KOPT-K1 (cell line): ENCODE measurements at regions not wholly inside any gene's neighbourhood (a gene's known extent, or its start where the extent isn't known, plus 50 kb on each side); places are given as distances from the start of the nearest gene placed in this dataset.

Source experiments
- H3K27ac ChIP-seq: fragments of 200-600 bp; sonication (generic); 2 replicates; pipeline ENCODE4 v1.5.1; 2016; ENCODE audit warnings: antibody characterized with exemption, mild to moderate bottlenecking, low read depth, low read length; ENCODE audit not compliant: poor library complexity, severe bottlenecking
- H3K36me3 ChIP-seq: fragments of 200-600 bp; sonication (generic); 2 replicates; pipeline ENCODE4 v1.5.1; 2017; ENCODE audit warnings: antibody characterized with exemption, mild to moderate bottlenecking, low read length, moderate library complexity; ENCODE audit not compliant: insufficient read depth
- H3K9me3 ChIP-seq: fragments of 200-600 bp; sonication (generic); 2 replicates; pipeline ENCODE4 v1.5.1; 2017; ENCODE audit warnings: antibody characterized with exemption, low read length, mild to moderate bottlenecking; ENCODE audit not compliant: insufficient read depth, poor library complexity, severe bottlenecking

- Histone ChIP-seq H3K27ac (no peak overlapping the region), H3K9me3 (peaks cover 19% of the 10 kb centered on the region)
Observed at GRCh38 chr4:155524926-155525455, 141.7 kb upstream of the GUCY1A1 start.

DNA sequence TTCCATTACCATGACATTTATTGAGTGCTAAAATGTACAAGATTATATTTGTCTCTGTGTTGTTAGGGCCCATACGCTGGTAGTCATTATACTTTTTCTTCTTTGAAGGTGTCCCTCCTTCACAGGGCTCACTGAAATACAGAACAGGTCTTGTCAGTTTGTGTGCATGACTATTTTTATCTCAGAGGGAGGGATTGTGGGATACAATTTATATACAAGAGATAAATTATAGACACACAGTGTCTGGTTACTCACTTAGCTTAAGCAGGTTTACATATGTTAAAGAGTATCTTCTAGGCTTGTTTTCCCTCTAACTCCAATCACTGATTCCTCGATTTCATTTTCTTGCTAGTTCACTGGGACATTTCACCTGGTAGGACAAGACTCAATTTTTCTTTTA is 143.3 kb upstream of the GUCY1A1 start:
- Histone ChIP-seq H3K9me3 (peaks cover 19% of the 10 kb centered on the region), H3K36me3 (no peaks in the 10 kb centered on the region), H3K27ac (no peak overlapping the region)

More at GRCh38 chr4:155524926-155525455, 141.7 kb upstream of the GUCY1A1 start:
- H3K36me3 ChIP-seq: no peaks in the 10 kb centered on the region

DNA sequence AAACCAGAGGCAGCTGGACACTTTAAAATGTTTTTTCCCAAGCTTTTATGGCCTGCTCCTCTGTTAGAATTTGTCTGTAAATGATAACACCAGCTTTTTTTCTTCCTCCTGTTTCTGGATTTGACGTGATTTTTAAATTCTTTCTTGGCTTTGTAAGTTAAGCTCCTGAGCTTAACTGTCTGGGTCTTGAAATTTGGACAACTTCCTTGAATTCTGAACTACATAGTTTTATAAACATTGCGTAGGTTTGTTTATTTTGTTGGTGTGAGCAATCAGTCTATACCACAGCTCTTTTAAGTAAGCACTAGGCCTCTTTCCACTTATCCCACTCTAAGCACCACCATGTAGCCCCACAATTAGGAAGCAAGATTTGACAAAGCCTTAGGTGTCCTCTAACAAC is 144.4 kb upstream of the GUCY1A1 start:
- H3K27ac ChIP-seq: no peak overlapping the region
- H3K36me3 ChIP-seq: no peaks in the 10 kb centered on the region
- peaks cover 19% of the 10 kb centered on the region for H3K9me3 ChIP-seq

DNA sequence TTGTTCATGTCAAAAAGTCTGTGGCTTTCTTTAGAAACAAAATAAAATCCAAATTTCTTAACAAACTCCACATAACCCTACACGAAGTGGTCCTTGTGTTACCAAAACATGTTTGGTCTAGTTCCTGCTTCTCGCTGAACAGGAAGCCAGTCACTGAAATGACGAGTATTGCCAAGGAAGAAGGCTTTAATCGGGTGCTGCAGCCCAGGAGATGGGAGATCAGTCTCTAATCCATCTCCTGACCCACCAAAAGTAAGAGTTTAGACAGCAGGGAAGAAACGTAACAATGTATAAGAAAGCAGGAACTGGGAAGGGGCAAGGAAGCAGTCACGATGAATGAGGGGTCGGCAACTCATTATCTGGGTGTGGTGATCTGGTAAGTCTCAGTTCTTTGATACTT is 144.6 kb upstream of the MAP9 start:
- H3K36me3 ChIP-seq: no peaks in the 10 kb centered on the region
- H3K9me3 ChIP-seq: peaks cover 19% of the 10 kb centered on the region
- H3K27ac ChIP-seq: no peak overlapping the region

DNA sequence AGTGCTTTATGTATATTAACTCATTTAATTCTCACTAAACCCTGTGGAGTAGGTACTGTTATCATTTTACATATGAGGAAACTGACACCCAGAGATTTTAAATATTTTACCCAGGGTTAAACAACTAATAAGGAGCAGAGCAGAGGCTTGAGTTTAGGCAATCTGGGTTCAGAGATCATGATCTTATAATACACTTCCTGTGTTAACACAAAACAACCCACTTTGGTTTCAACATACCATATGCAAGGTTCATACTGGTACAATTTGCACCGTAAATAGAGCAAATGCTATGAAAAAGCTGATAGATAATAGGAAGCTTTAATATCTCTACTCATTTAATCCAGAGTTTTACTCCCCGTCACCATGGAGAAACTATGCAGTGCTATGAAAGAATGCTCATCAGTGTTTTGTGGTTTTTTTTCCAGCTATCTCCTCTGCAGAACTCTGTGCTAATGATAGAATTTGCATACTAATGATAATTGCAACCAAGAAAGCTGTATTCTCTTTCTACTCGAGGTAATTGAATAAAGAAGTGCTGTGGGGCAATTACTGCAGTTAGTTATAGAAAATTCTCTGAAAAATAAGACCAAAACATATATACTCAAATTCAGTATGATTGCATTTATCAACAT is 138.8 kb upstream of the MAP9 start:
- Histone ChIP-seq H3K9me3 (no peaks in the 10 kb centered on the region), H3K36me3 (no peaks in the 10 kb centered on the region), H3K27ac (no peak overlapping the region)

DNA sequence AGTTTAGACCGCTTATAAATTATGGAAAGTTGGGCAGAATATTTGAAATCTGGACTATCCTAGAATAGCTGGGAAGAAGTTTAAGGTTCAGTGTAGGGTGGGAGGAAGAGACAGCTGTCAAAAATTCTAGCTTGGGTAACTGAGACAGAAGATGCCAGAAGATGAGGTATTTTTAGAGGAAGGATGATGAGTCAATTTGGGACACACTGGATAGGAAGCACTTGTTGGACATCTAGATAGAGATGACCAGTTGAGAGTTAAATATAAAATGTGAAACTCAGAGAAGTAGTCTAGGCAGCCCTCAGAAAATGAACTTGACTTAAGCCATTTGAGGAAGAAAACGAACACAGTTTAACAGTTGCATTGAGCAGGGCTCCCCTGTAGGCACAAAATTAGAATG is 137.9 kb upstream of the MAP9 start:
- Histone ChIP-seq H3K36me3 (no peaks in the 10 kb centered on the region), H3K9me3 (no peaks in the 10 kb centered on the region), H3K27ac (no peak overlapping the region)

- no peak overlapping the region for H3K27ac ChIP-seq
- no peaks in the 10 kb centered on the region for H3K36me3 ChIP-seq
- no peaks in the 10 kb centered on the region for H3K9me3 ChIP-seq
Observed at GRCh38 chr4:155512817-155513216, 136.1 kb upstream of the MAP9 start.

GRCh38 chr4:155512046-155512445 is 135.3 kb upstream of the MAP9 start:
- no peaks in the 10 kb centered on the region for H3K9me3 ChIP-seq
- H3K36me3 ChIP-seq: no peaks in the 10 kb centered on the region
- no peak overlapping the region for H3K27ac ChIP-seq

DNA sequence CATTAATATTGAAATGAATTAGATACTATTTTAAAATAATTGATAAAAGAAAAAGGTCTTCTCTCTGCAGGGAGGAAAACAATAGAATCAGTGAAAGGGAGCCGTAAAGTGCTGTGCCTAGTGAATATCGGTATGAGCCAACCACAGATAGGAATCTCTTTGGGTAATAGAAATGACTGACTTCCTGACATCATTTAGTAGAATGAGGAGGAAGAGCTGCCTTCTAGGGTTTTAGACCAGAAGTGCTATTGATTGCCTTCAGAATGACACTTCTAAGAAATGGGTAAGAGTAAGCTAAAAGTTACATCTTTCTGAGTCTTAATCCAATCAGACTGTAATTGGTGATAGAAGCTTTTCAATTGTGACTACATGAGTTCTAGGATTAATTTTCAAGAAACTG is 134.0 kb upstream of the MAP9 start:
- Histone ChIP-seq H3K36me3 (no peaks in the 10 kb centered on the region), H3K27ac (no peak overlapping the region), H3K9me3 (no peaks in the 10 kb centered on the region)

GRCh38 chr4:155509555-155509954 is 132.8 kb upstream of the MAP9 start:
- no peaks in the 10 kb centered on the region for H3K9me3 ChIP-seq
- H3K27ac ChIP-seq: no peak overlapping the region
- H3K36me3 ChIP-seq: no peaks in the 10 kb centered on the region

DNA sequence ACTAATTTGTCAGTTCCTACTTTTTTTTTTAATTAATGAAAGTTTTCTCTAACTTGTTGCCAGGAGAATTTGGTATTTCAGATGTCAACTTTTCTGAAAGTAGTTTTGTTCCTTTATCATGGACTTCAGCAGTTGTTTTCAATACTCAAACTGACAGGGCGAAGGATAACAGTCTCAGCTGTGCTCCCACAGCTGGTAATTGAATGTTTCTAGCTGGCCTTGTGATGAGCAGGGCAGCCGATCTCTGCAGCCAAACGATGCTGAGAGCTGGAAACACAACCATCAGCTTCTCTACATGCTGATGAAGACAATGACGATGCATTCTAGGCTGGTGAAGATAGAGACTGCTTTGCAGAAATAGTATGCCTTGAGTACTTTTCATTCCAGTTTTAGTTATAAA is 130.0 kb upstream of the MAP9 start:
- no peaks in the 10 kb centered on the region for H3K9me3 ChIP-seq
- H3K27ac ChIP-seq: no peak overlapping the region
- no peaks in the 10 kb centered on the region for H3K36me3 ChIP-seq

DNA sequence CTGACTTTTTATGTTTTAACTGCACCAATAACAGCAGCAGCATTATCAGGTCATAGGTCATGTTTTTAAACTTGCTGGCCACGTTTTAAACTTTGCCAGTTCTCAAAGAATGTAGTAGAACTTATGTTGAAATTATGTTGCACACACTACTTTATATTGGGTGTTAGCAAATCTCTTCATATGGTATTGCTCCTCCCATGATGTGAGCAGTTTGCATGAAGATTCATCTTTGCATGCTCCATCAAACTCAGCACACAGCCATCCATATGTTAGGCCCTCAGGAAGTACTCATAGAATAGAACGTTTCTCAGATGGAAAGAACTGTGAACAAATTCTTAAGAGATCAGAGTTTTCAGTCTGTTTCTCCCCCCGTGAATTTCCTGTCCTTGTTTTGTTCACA is 128.6 kb upstream of the MAP9 start:
- no peaks in the 10 kb centered on the region for H3K9me3 ChIP-seq
- H3K36me3 ChIP-seq: no peaks in the 10 kb centered on the region
- H3K27ac ChIP-seq: no peak overlapping the region

- H3K9me3 ChIP-seq: no peaks in the 10 kb centered on the region
- H3K36me3 ChIP-seq: no peaks in the 10 kb centered on the region
- H3K27ac ChIP-seq: no peak overlapping the region
Observed at GRCh38 chr4:155497306-155497705, 120.5 kb upstream of the MAP9 start.

- no peak overlapping the region for H3K27ac ChIP-seq
- no peaks in the 10 kb centered on the region for H3K36me3 ChIP-seq
- H3K9me3 ChIP-seq: no peaks in the 10 kb centered on the region
Observed at GRCh38 chr4:155496294-155496626, 119.5 kb upstream of the MAP9 start.

DNA sequence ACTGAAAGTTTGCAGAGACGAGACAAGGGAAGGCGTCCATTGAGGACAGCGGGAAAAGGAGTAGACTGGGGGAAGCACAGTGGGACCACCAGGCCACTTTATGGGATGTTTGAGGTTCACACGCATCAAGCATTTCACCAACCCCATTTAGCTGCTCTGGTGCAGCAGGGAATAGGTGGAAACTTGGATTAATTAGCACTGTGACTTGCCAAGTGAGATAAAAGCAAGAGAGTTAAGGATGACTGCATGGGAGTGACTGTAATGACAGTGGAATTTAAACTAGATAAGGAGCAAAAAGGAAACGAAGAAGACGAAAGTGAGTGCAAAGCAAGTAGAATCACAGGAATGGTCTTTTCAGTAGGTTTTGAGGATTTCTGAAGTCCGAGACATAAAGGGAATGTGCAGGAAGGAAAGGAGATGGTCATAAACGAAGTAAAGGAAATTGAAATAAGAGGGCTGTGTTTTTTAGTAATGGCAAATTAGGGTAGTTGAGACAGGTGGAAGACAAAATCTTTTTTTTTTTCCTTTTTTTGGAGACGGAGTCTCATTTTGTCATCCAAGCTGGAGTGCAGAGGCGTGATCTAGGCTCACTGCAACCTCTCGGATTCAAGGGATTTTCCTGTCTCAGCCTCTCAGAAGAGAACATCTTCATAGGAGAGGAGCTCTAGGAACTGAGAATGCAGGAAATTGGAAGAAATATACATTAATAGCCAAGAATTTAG is 119.0 kb upstream of the MAP9 start:
- Histone ChIP-seq H3K27ac (no peak overlapping the region), H3K9me3 (no peaks in the 10 kb centered on the region), H3K36me3 (no peaks in the 10 kb centered on the region)
